ENCODE measurements at regions not wholly inside any gene's neighbourhood (a gene's known extent, or its start where the extent isn't known, plus 50 kb on each side); places are given as distances from the start of the nearest gene placed in this dataset.

GRCh38 chr6:17020889-17021538 lies 80.8 kb upstream of the STMND1 start:
- Histone ChIP-seq H2AFZ (ENCODE audit: low read length) (no peak overlapping the region), H3K9me2 (replicated peaks; ENCODE audit: low read depth, low read length) (no peaks in the 10 kb centered on the region), H3K36me3 (ENCODE audit: insufficient read depth, low read length) (no peaks in the 10 kb centered on the region), H3F3A (ENCODE audit: low read depth) (no peaks in the 10 kb centered on the region), H3K9me3 (ENCODE audit: insufficient read depth, low read depth, low read length) (no peaks in the 10 kb centered on the region; the same call in 1 of the 2 replicates), H3K4me3 (ENCODE audit: low read length, poor library complexity, severe bottlenecking) (no peak overlapping the region), H3K4me1 (ENCODE audit: insufficient read depth, low read length, poor library complexity, severe bottlenecking) (no peaks in the 10 kb centered on the region), H3K27me3 (ENCODE audit: insufficient read depth, low read length, poor library complexity, severe bottlenecking) (no peaks in the 10 kb centered on the region), H4K20me1 (ENCODE audit: insufficient read depth, low read length, poor library complexity, severe bottlenecking) (no peaks in the 10 kb centered on the region), H3K79me2 (ENCODE audit: insufficient read depth, low read length) (no peaks in the 10 kb centered on the region), H3K4me2 (ENCODE audit: low read depth, low read length, poor library complexity, severe bottlenecking) (no peak overlapping the region), H3K9ac (ENCODE audit: low read depth, low read length, poor library complexity, severe bottlenecking) (no peak overlapping the region)
- no peak for TF ChIP-seq CTCF (conservative IDR thresholded peaks at IDR 0.05; ENCODE audit: low read length)
- TF ChIP-seq EZH2phosphoT487 (IDR thresholded peaks at IDR 0.05; ENCODE audit: borderline replicate concordance): no peak

GRCh38 chr6:17018425-17018824 lies 83.4 kb upstream of the STMND1 start:
- Histone ChIP-seq H3K9me3 (ENCODE audit: insufficient read depth, low read depth, low read length) (no peaks in the 10 kb centered on the region), H4K20me1 (ENCODE audit: insufficient read depth, low read length, poor library complexity, severe bottlenecking) (no peaks in the 10 kb centered on the region), H3K36me3 (ENCODE audit: insufficient read depth, low read length) (no peaks in the 10 kb centered on the region), H3F3A (ENCODE audit: low read depth) (no peaks in the 10 kb centered on the region), H3K4me3 (ENCODE audit: low read length, poor library complexity, severe bottlenecking) (no peak overlapping the region), H3K4me1 (ENCODE audit: insufficient read depth, low read length, poor library complexity, severe bottlenecking) (no peaks in the 10 kb centered on the region), H2AFZ (ENCODE audit: low read length) (no peak overlapping the region), H3K9ac (ENCODE audit: low read depth, low read length, poor library complexity, severe bottlenecking) (no peak overlapping the region), H3K79me2 (ENCODE audit: insufficient read depth, low read length) (no peaks in the 10 kb centered on the region), H3K27me3 (ENCODE audit: insufficient read depth, low read length, poor library complexity, severe bottlenecking) (no peaks in the 10 kb centered on the region), H3K4me2 (ENCODE audit: low read depth, low read length, poor library complexity, severe bottlenecking) (no peak overlapping the region), H3K9me2 (replicated peaks; ENCODE audit: low read depth, low read length) (no peaks in the 10 kb centered on the region)
- TF ChIP-seq CTCF (conservative IDR thresholded peaks at IDR 0.05; ENCODE audit: low read length): no peak
- no peak for TF ChIP-seq EZH2phosphoT487 (IDR thresholded peaks at IDR 0.05; ENCODE audit: borderline replicate concordance)

- no peaks in the 10 kb centered on the region for H3K79me2 ChIP-seq (ENCODE audit: insufficient read depth, low read length)
- no peaks in the 10 kb centered on the region for H3K27me3 ChIP-seq (ENCODE audit: insufficient read depth, low read length, poor library complexity, severe bottlenecking)
- H3K9me2 ChIP-seq (replicated peaks; ENCODE audit: low read depth, low read length): no peaks in the 10 kb centered on the region
- H3K36me3 ChIP-seq (ENCODE audit: insufficient read depth, low read length): no peaks in the 10 kb centered on the region
- TF ChIP-seq CTCF (conservative IDR thresholded peaks at IDR 0.05; ENCODE audit: low read length) (no peak), EZH2phosphoT487 (IDR thresholded peaks at IDR 0.05; ENCODE audit: borderline replicate concordance) (no peak)
- H3K4me1 ChIP-seq (ENCODE audit: insufficient read depth, low read length, poor library complexity, severe bottlenecking): no peaks in the 10 kb centered on the region
- no peak overlapping the region for H3K9ac ChIP-seq (ENCODE audit: low read depth, low read length, poor library complexity, severe bottlenecking)
- no peaks in the 10 kb centered on the region for H3F3A ChIP-seq (ENCODE audit: low read depth)
- H3K4me3 ChIP-seq (ENCODE audit: low read length, poor library complexity, severe bottlenecking): no peak overlapping the region
- H3K9me3 ChIP-seq (ENCODE audit: insufficient read depth, low read depth, low read length): no peaks in the 10 kb centered on the region
- no peaks in the 10 kb centered on the region for H4K20me1 ChIP-seq (ENCODE audit: insufficient read depth, low read length, poor library complexity, severe bottlenecking)
- no peak overlapping the region for H2AFZ ChIP-seq (ENCODE audit: low read length)
- H3K4me2 ChIP-seq (ENCODE audit: low read depth, low read length, poor library complexity, severe bottlenecking): no peak overlapping the region
These were observed 84.4 kb upstream of the STMND1 start for GRCh38 chr6:17017416-17017815.
